HFF-Myc (cell line): ENCODE measurements at regions not wholly inside any gene's neighbourhood (a gene's known extent, or its start where the extent isn't known, plus 50 kb on each side); places are given as distances from the start of the nearest gene placed in this dataset.
A peak's percentile ranks its signal among the peaks of the same experiment; 100 is the strongest.

Experiments used
- DNase-seq: peaks from one replicate; pipeline ENCODE4 v3.0.0-alpha.2; 2011; ENCODE audit warnings: low read depth; ENCODE audit errors: extremely low read depth
- H3K4me3 ChIP-seq: replicated peaks from 2 replicates; pipeline ENCODE4 v1.5.1; 2011; ENCODE audit warnings: low read depth, mild to moderate bottlenecking, control low read depth, low read length
- CTCF ChIP-seq: IDR thresholded peaks from 2 replicates; pipeline ENCODE4 v1.5.1; 2012; ENCODE audit warnings: mild to moderate bottlenecking, low read depth, low read length, control low read depth; ENCODE audit errors: missing control alignments

- no peak for DNase-seq
- TF ChIP-seq CTCF: no peak
- no peak overlapping the region for H3K4me3 ChIP-seq
Observed at GRCh38 chr12:65643595-65644386, 180.5 kb upstream of the HMGA2 start.

- TF ChIP-seq CTCF: no peak
- no peak for DNase-seq
- no peak overlapping the region for H3K4me3 ChIP-seq
Observed at GRCh38 chr12:65646127-65646643, 178.1 kb upstream of the HMGA2 start.

GRCh38 chr12:65647074-65647473 lies 177.2 kb upstream of the HMGA2 start:
- DNase-seq: no peak
- no peak for TF ChIP-seq CTCF
- H3K4me3 ChIP-seq: no peak overlapping the region

GRCh38 chr12:65648461-65648860 lies 175.8 kb upstream of the HMGA2 start:
- DNase-seq: no peak
- H3K4me3 ChIP-seq: no peak overlapping the region
- no peak for TF ChIP-seq CTCF

- TF ChIP-seq CTCF: no peak
- DNase-seq: peak; percentile 92
- no peak overlapping the region for H3K4me3 ChIP-seq
Observed at GRCh38 chr12:65649126-65649525, 175.2 kb upstream of the HMGA2 start.

GRCh38 chr12:65651060-65651459 lies 173.2 kb upstream of the HMGA2 start:
- DNase-seq: no peak

More at GRCh38 chr12:65651060-65651459, 173.2 kb upstream of the HMGA2 start:
- no peak overlapping the region for H3K4me3 ChIP-seq
- no peak for TF ChIP-seq CTCF
